Caco-2 (cell line): ENCODE measurements at regions not wholly inside any gene's neighbourhood (a gene's known extent, or its start where the extent isn't known, plus 50 kb on each side); places are given as distances from the start of the nearest gene placed in this dataset.

Experiments used
- BruUV-seq: library from RNA; stranded (reverse); fragments of 400-500 nt; replicated peaks from 2 replicates; lab custom pipeline; 2021; lab: Mats Ljungman, UMichigan
- CTCF ChIA-PET: fragments of 300-600 bp; sonication (Branson Sonifier 250); formaldehyde crosslinking; loops from one replicate; lab custom pipeline; 2022; ENCODE audit warnings: antibody characterized with exemption; lab: Charles Lee
- POLR2A ChIA-PET: fragments of 300-600 bp; sonication (Branson Sonifier 250); formaldehyde crosslinking; loops from one replicate; lab custom pipeline; 2022; ENCODE audit warnings: antibody characterized with exemption; lab: Charles Lee
- DNase-seq, 2 experiments: peaks; one replicate each; pipeline versions ENCODE4 v3.0.0 to v3.0.0-alpha.2; 2020 to 2022
- H3K27me3 ChIP-seq: replicated peaks from 2 replicates; pipeline ENCODE4 v1.6.0; 2011; ENCODE audit warnings: low read length; ENCODE audit not compliant: control insufficient read depth, insufficient read depth
- H3K36me3 ChIP-seq: 2 replicates; pipeline ENCODE4 v1.5.1; 2011; ENCODE audit warnings: low read length; ENCODE audit not compliant: control insufficient read depth, insufficient read depth
- H3K4me1 ChIP-seq: fragments of 250-450 bp; sonication (Bioruptor Pico); 2 replicates; pipeline ENCODE4 v1.5.1; 2020; ENCODE audit warnings: mild to moderate bottlenecking
- H3K4me3 ChIP-seq: 2 replicates; pipeline ENCODE4 v1.5.1; 2011; ENCODE audit warnings: low read depth, mild to moderate bottlenecking, control low read depth, low read length
- H3K9me3 ChIP-seq: fragments of 250-450 bp; sonication (Bioruptor Pico); 2 replicates; pipeline ENCODE4 v1.5.1; 2020; ENCODE audit warnings: mild to moderate bottlenecking, moderate library complexity
- H3K27ac Mint-ChIP-seq: one replicate; pipeline ENCODE4 v1.8.0; 2022; ENCODE audit warnings: mixed read lengths; ENCODE audit not compliant: unreplicated experiment
- H3K27me3 Mint-ChIP-seq: one replicate; pipeline ENCODE4 v1.8.0; 2022; ENCODE audit warnings: mixed read lengths; ENCODE audit not compliant: insufficient read depth, unreplicated experiment
- H3K36me3 Mint-ChIP-seq: one replicate; pipeline ENCODE4 v1.8.0; 2022; ENCODE audit warnings: mild to moderate bottlenecking, mixed read lengths; ENCODE audit not compliant: insufficient read depth, unreplicated experiment
- H3K4me1 Mint-ChIP-seq: one replicate; pipeline ENCODE4 v1.8.0; 2022; ENCODE audit warnings: low read depth, mixed read lengths; ENCODE audit not compliant: unreplicated experiment
- H3K4me3 Mint-ChIP-seq: one replicate; pipeline ENCODE4 v1.8.0; 2022; ENCODE audit warnings: mild to moderate bottlenecking, moderate library complexity, mixed read lengths; ENCODE audit not compliant: unreplicated experiment
- H3K9me3 Mint-ChIP-seq: one replicate; pipeline ENCODE4 v1.8.0; 2022; ENCODE audit warnings: mixed read lengths; ENCODE audit not compliant: unreplicated experiment
- intact Hi-C: fragments of 100-400 bp; cut with micrococcal nuclease; formaldehyde crosslinking; loops from one replicate; pipeline ENCODE4 v1.10.0; 2022; ENCODE audit not compliant: unreplicated experiment
- TF ChIP-seq, protein P1 (sequence below), 2 experiments: fragments of 200-600 bp in 1 of 2; IDR thresholded peaks; 1 replicate in 1 of 2; 2 replicates in 1 of 2; pipeline versions ENCODE4 v1.5.1 to v1.8.0; 2011 to 2022; ENCODE audit warnings: antibody characterized with exemption in 1 of 2, control low read depth in 1 of 2, inconsistent platforms in 1 of 2, low read depth in 1 of 2, low read length in 1 of 2, mild to moderate bottlenecking in 1 of 2, moderate library complexity in 1 of 2; ENCODE audit not compliant: insufficient read depth in 1 of 2, severe bottlenecking in 1 of 2, unreplicated experiment in 1 of 2

GRCh38 chr6:2528156-2528555, 222.6 kb downstream of the MYLK4 start:
- no peak for DNase-seq
- intact Hi-C loops: no loop called here
- H3K9me3 Mint-ChIP-seq: peaks cover 25% of the 10 kb centered on the region
- no peak overlapping the region for H3K27ac Mint-ChIP-seq
- ChIA-PET POLR2A (no interaction called here), CTCF (no interaction called here)
- no peak overlapping the region for H3K4me3 Mint-ChIP-seq
- no peaks in the 10 kb centered on the region for H3K4me1 Mint-ChIP-seq
- no peaks in the 10 kb centered on the region for H3K27me3 ChIP-seq
- TF ChIP-seq, protein P1, sequence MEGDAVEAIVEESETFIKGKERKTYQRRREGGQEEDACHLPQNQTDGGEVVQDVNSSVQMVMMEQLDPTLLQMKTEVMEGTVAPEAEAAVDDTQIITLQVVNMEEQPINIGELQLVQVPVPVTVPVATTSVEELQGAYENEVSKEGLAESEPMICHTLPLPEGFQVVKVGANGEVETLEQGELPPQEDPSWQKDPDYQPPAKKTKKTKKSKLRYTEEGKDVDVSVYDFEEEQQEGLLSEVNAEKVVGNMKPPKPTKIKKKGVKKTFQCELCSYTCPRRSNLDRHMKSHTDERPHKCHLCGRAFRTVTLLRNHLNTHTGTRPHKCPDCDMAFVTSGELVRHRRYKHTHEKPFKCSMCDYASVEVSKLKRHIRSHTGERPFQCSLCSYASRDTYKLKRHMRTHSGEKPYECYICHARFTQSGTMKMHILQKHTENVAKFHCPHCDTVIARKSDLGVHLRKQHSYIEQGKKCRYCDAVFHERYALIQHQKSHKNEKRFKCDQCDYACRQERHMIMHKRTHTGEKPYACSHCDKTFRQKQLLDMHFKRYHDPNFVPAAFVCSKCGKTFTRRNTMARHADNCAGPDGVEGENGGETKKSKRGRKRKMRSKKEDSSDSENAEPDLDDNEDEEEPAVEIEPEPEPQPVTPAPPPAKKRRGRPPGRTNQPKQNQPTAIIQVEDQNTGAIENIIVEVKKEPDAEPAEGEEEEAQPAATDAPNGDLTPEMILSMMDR (IDR thresholded peaks at IDR 0.05; ENCODE audit: insufficient read depth in 1 of 2, low read depth in 1 of 2, low read length in 1 of 2, severe bottlenecking in 1 of 2, unreplicated experiment in 1 of 2): no peak
- H3K27me3 Mint-ChIP-seq: no peaks in the 10 kb centered on the region
- H3K4me1 ChIP-seq: no peaks in the 10 kb centered on the region
- H3K36me3 ChIP-seq: no peaks in the 10 kb centered on the region
- H3K4me3 ChIP-seq: no peak overlapping the region
- BruUV-seq: no TSS peak
- peaks cover 12% of the 10 kb centered on the region; the same call in 1 of the 2 replicates for H3K9me3 ChIP-seq
- no peaks in the 10 kb centered on the region for H3K36me3 Mint-ChIP-seq

DNA sequence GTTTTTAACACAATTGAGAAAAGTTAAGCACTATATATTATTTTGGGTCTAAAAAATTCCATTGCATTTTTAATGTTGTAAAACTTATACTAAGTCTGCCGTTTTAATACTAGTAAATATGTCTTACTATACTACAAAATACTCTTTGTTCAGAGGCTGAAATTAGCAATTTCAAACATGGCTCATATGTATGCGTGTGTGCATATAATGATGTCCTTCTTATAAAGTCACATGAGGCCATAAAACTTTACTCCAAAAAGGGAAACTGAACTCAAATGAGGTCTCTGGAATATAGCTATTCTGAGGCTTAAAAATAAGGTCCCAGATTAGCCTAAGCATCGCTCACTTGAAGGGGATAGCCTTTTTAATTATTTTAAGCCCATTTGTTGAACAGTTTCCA, 224.0 kb downstream of the MYLK4 start:
- POLR2A ChIA-PET: no interaction called here
- TF ChIP-seq, protein P1 (IDR thresholded peaks at IDR 0.05; ENCODE audit: insufficient read depth in 1 of 2, low read depth in 1 of 2, low read length in 1 of 2, severe bottlenecking in 1 of 2, unreplicated experiment in 1 of 2): no peak
- H3K27me3 Mint-ChIP-seq: no peaks in the 10 kb centered on the region

DNA sequence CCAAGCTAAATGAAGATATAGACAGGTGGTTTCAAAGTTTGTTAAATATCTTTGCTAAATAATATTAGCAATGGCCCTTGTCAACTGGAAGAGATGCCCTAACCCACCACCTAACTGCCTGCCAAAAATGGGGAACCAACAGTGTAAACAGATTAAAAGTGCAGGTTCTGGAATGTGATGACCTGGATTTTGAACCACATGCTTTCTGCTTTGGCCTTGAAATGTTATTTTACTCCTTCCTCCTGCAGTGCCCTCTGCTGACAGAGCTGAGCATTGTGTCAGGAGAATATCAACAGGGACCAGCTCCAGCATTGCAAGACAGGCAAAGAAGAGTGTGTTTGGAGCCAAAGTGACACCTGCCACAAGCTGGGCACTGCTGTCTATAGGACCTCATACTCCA, 226.6 kb downstream of the MYLK4 start:
- DNase-seq: peak in 1 of 2 experiments; percentile 39
- H3K27me3 Mint-ChIP-seq: no peaks in the 10 kb centered on the region
- H3K4me3 Mint-ChIP-seq: no peak overlapping the region
- H3K9me3 Mint-ChIP-seq: peaks cover 24% of the 10 kb centered on the region
- peaks cover 4% of the 10 kb centered on the region for H3K36me3 Mint-ChIP-seq
- H3K27me3 ChIP-seq: no peaks in the 10 kb centered on the region
- TF ChIP-seq, protein P1 (IDR thresholded peaks at IDR 0.05; ENCODE audit: insufficient read depth in 1 of 2, low read depth in 1 of 2, low read length in 1 of 2, severe bottlenecking in 1 of 2, unreplicated experiment in 1 of 2): peak in 1 of 2 experiments; percentile 33
- H3K36me3 ChIP-seq: no peaks in the 10 kb centered on the region
- no peaks in the 10 kb centered on the region for H3K4me1 Mint-ChIP-seq
- H3K4me3 ChIP-seq: no peak overlapping the region
- H3K4me1 ChIP-seq: no peaks in the 10 kb centered on the region
- ChIA-PET CTCF (interaction anchor here (1.0 to 1.5 kb wide), 4 partner anchors 9 to 170 kb away, joined by 3 to 8 read pairs (median 4); no protein-coding TSS in a partner anchor), POLR2A (interaction anchor here (0.6 kb wide), 1 partner anchor 23 kb away, joined by 3 read pairs; no protein-coding TSS in a partner anchor)
- H3K27ac Mint-ChIP-seq: no peak overlapping the region
- peaks cover 29% of the 10 kb centered on the region; the same call in 1 of the 2 replicates for H3K9me3 ChIP-seq
- intact Hi-C loops: no loop called here
- BruUV-seq: no TSS peak

More for the DNA sequence above, 224.0 kb downstream of the MYLK4 start:
- Histone ChIP-seq H3K36me3 (no peaks in the 10 kb centered on the region), H3K4me3 (no peak overlapping the region), H3K4me1 (no peaks in the 10 kb centered on the region), H3K9me3 (peaks cover 12% of the 10 kb centered on the region; the same call in 1 of the 2 replicates), H3K27me3 (no peaks in the 10 kb centered on the region)
- no peak for DNase-seq
- Mint-ChIP-seq H3K9me3 (peaks cover 34% of the 10 kb centered on the region), H3K36me3 (no peaks in the 10 kb centered on the region), H3K27ac (no peak overlapping the region), H3K4me1 (no peaks in the 10 kb centered on the region), H3K4me3 (no peak overlapping the region)
- intact Hi-C loops: no loop called here
- BruUV-seq: no TSS peak
- CTCF ChIA-PET: no interaction called here
